NCI-H128 (cell line): ENCODE measurements at regions not wholly inside any gene's neighbourhood (a gene's known extent, or its start where the extent isn't known, plus 50 kb on each side); places are given as distances from the start of the nearest gene placed in this dataset.
"Not testable (repeated sequence)": the region's sequence is repeated elsewhere in the genome, so short reads cannot be mapped to it uniquely, and the experiment has no call there.

Experiments used
- DNase-seq: peaks from one replicate; lab custom pipeline; 2025; ENCODE audit not compliant: unreplicated experiment; lab: John Stamatoyannopoulos, UW

GRCh38 chr1:199089393-199090122 lies 450.7 kb downstream of the PTPRC start:
- no peak for DNase-seq

- DNase-seq = not testable (repeated sequence)
Observed at GRCh38 chr1:199095628-199096027, 456.8 kb downstream of the PTPRC start.

GRCh38 chr1:199096591-199096990 lies 457.8 kb downstream of the PTPRC start:
- DNase-seq = no peak

DNA sequence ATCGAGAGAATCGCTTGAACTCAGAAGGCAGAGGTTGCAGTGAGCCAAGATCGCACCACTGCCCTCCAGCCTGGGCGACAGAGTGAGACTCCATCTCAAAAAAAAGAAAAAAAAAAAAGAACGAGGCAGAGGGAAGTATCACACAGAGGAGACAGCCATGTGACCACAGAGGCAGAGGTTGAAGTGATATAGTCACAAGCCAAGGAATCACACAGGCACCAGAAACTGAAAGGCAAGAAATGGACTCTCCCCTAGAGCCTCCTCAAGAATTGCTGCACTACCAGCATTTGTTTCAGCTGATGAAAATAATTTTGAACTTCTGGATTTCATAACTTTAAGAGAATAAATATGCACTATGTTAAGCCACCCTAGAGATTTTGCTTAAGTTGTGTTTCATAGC lies 459.6 kb downstream of the PTPRC start:
- DNase-seq = no peak

GRCh38 chr1:199101139-199101538 lies 462.3 kb downstream of the PTPRC start:
- DNase-seq = no peak

DNA sequence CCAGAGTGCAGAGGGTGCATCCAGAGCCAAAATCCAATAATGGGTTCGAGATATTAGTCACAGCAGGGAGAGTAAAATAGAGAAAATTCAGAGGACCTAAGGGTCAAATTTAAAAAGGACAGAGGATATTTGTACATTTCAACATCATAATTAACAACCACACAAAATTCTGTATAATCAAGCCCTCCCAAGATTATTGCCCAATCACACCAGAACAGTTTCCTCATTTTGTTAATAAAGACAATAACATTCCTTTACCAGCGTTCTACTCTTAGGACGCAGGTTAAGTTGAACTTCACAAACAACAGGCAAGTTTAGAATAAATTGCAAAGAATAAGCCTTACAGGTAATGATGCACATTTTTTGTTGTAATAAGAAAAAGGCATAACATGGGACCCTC lies 462.8 kb downstream of the PTPRC start:
- no peak for DNase-seq

GRCh38 chr1:199102239-199102638 lies 463.4 kb downstream of the PTPRC start:
- DNase-seq = no peak

GRCh38 chr1:199109160-199109559 lies 470.3 kb downstream of the PTPRC start:
- no peak for DNase-seq

DNA sequence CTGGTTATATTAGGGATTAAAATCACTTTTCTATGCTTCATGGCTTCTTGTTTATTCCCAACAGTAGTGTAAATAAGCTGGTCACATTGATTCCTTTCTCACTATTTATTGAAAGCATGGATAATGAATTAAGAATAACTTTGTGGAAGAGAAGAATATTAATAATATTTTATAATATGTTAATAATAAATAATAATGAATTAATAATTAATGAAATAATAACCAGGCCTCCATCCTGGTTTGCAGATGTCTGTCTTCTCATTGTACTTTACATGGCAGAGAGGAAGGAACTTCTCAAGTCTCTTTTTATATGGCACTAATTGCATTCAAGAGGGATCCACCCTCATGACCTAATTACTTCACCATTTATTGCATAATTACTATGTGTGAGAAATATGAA lies 473.5 kb downstream of the PTPRC start:
- no peak for DNase-seq

GRCh38 chr1:199113265-199113869 lies 474.5 kb downstream of the PTPRC start:
- no peak for DNase-seq

DNA sequence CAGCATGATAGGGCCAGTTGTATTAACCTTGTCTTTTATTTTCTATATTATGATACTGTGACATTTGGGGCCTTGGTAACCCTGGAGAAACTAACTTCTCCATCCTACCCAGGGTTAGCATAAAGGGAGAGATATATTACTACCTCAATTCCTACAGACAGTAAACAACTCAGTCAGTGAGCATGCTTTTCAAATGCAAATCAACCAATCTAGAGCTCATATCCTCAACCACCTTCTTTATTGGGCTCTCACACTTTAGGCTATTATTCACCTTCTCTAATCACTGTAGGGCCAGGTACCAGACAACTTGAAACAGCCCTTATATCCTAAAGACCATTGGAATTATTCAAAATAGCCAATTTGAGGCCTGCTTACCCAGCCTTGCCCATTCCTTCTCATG lies 477.6 kb downstream of the PTPRC start:
- DNase-seq = no peak

GRCh38 chr1:199121047-199121446 lies 482.2 kb downstream of the PTPRC start:
- DNase-seq = no peak

DNA sequence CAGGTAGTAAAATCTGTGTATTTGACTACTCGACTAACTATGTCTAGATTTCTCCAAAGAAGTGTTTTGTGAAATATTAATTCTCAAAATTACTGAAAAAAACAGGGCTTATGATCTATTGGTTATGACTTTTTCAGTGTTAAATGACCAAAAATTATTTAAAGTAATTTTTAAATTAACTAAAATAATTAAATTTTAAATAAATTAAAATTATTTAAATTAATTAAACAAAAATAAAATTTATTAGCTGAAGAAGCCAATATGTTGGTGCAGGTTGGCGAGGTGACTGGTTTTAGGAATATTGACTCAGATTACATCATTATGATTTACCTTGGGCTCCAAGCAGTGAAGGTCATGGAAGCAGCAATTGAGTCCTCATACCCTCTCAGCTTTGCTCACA lies 483.2 kb downstream of the PTPRC start:
- no peak for DNase-seq

GRCh38 chr1:199122532-199123311 lies 483.9 kb downstream of the PTPRC start:
- DNase-seq = no peak

DNA sequence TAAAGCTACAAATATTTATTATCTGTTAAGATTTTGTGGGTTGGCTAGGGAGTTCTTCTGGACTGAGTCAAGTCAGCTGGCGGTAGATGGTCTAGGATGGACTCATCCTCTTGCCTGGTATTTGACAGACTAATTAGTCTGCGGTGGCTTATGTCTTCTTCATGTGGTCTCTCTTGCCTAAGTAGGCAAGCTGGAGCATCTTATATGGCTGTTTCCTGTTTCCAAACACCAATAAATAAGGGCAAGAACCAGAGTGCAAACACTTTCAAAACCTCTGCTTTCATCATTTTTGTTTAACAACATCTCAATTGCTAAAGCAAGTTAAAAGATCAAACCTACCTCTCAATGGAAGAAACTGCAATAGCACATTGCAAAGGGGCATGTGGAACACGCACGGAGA lies 484.8 kb downstream of the PTPRC start:
- no peak for DNase-seq

GRCh38 chr1:199124351-199124750 lies 485.5 kb downstream of the PTPRC start:
- DNase-seq = no peak

DNA sequence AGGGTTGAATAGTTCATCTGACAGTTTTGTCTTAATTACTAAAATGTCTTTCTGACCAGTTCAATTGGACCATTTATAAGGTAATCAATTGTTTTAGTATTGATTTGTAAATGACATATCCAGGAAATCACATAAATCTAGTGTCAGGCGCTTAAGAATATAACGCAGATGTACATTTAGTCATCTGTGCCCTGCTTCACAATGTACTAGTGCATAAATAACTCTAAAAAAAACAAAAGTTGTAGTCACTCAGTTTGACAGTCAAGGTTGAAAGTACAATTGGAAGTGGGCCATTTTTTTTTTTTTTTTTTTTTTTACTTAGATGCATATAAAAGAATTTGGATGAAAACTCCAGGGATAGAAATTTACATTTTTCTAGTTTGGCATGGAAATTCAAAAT lies 490.4 kb downstream of the PTPRC start:
- no peak for DNase-seq

DNA sequence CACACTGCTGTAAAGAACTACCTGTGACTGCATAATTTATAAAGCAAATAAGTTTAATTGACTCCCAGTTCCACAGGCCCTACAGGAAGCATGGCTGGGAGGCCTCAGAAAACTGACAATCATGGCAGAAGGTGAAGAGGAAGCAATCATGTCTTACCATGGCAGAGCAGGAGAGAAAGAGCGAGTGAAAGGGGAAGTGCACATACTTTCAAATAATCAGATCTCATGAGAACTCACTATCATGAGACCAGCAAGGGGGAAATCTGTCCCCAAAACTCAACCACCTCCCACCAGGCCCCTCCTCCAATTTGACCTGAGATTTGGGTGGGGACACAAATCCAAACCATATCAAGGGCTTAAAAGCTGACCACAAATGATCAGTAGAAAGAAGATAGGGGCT lies 493.2 kb downstream of the PTPRC start:
- no peak for DNase-seq

GRCh38 chr1:199135901-199136300 lies 497.1 kb downstream of the PTPRC start:
- DNase-seq = no peak

DNA sequence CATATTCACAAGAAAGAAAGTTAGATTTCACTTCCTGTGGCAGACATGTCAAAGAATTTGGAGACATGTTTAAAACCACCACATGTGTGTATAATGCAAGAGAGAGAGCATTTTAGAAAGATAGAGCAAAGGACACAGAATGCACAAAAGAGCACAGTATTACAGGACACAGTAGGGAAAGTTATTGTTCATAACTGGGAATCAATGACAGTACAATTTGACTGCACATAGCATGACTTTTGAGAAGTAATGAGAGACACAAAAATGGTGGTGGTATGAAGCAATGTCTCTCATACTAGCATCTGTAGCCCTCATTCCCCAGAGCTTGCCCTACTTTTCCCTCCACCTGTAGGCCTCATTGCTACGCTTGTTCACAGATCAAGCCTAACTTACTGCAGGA lies 499.2 kb downstream of the PTPRC start:
- DNase-seq = no peak

GRCh38 chr1:199149591-199149990 lies 510.8 kb downstream of the PTPRC start:
- no peak for DNase-seq

DNA sequence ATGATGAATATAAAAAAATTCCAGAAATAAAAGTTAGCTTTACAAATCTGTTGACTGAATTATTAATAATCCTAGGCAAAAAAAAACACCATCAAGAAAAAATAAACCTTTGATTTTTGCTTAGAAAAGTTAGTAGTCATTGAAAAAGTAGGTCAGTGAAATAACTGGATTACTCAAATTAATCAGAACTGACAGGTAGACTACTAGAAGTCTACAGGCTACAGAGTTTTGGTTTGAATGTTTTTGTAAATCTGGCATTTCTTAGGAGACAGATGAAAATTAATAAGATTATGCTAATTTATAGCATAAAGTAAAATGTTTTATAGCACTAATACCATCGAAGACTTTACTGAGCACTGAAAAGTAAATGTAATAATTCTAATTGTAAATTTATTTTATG lies 511.9 kb downstream of the PTPRC start:
- no peak for DNase-seq
